Liver (tissue), 8 donors: ENCODE measurements at regions not wholly inside any gene's neighbourhood (a gene's known extent, or its start where the extent isn't known, plus 50 kb on each side); places are given as distances from the start of the nearest gene placed in this dataset.

Source experiments
- DNase-seq: peaks from one replicate; pipeline ENCODE4 v3.0.0-alpha.2; 2017; ENCODE audit warnings: low spot score
- H3K27ac ChIP-seq, 2 donors: one replicate each; pipeline ENCODE4 v1.7.0; 2013; ENCODE audit warnings: inconsistent platforms in 2 of 2, low read length in 2 of 2, control low read depth in 1 of 2, low read depth in 1 of 2, mild to moderate bottlenecking in 1 of 2
- H3K27me3 ChIP-seq, 4 donors: one replicate each; pipeline versions ENCODE4 v1.6.1 to v1.7.0; 2013; ENCODE audit warnings: low read length in 3 of 4, inconsistent platforms in 1 of 4, mild to moderate bottlenecking in 1 of 4, moderate library complexity in 1 of 4; ENCODE audit not compliant: control insufficient read depth in 4 of 4, insufficient read depth in 4 of 4
- H3K36me3 ChIP-seq, 4 donors: one replicate each; pipeline versions ENCODE4 v1.6.1 to v1.7.0; 2013; ENCODE audit warnings: low read length in 3 of 4, mild to moderate bottlenecking in 3 of 4, low read depth in 1 of 4, moderate library complexity in 1 of 4; ENCODE audit not compliant: control insufficient read depth in 4 of 4, insufficient read depth in 3 of 4
- H3K4me1 ChIP-seq, 4 donors: one replicate each; pipeline versions ENCODE4 v1.6.1 to v1.7.0; 2013; ENCODE audit warnings: low read length in 3 of 4, mild to moderate bottlenecking in 3 of 4, moderate library complexity in 1 of 4; ENCODE audit not compliant: control insufficient read depth in 4 of 4, insufficient read depth in 4 of 4
- H3K4me3 ChIP-seq, 3 donors: one replicate each; pipeline versions ENCODE4 v1.6.1 to v1.7.0; 2013; ENCODE audit warnings: low read length in 3 of 3, control low read depth in 1 of 3, low read depth in 1 of 3, mild to moderate bottlenecking in 1 of 3
- H3K9ac ChIP-seq, 2 donors: one replicate each; pipeline ENCODE4 v1.7.0; 2013; ENCODE audit warnings: low read length in 2 of 2, mild to moderate bottlenecking in 2 of 2, moderate library complexity in 2 of 2, control low read depth in 1 of 2, low read depth in 1 of 2
- H3K9me3 ChIP-seq, 4 donors: one replicate each; pipeline versions ENCODE4 v1.6.1 to v1.7.0; 2013; ENCODE audit warnings: low read length in 3 of 4; ENCODE audit not compliant: control insufficient read depth in 4 of 4
- EGR1 ChIP-seq, 2 donors: IDR thresholded peaks; 2 replicates each; pipeline ENCODE4 v1.6.1; 2016 to 2018; ENCODE audit warnings: antibody characterized with exemption in 2 of 2, low read depth in 2 of 2
- FOXA1 ChIP-seq: IDR thresholded peaks from 2 replicates; pipeline ENCODE4 v1.6.1; 2016; ENCODE audit warnings: antibody characterized with exemption
- FOXA2 ChIP-seq: IDR thresholded peaks from 2 replicates; pipeline ENCODE4 v1.6.1; 2016; ENCODE audit warnings: antibody characterized with exemption
- GABPA ChIP-seq, 2 donors: IDR thresholded peaks in 1 of 2; conservative IDR thresholded peaks in 1 of 2; 2 replicates each; pipeline ENCODE4 v1.6.1; 2016; ENCODE audit warnings: antibody characterized with exemption in 2 of 2, mild to moderate bottlenecking in 1 of 2, moderate library complexity in 1 of 2
- HNF4G ChIP-seq: IDR thresholded peaks from 2 replicates; pipeline ENCODE4 v1.6.1; 2016; ENCODE audit warnings: antibody characterized with exemption
- JUND ChIP-seq, 2 donors: IDR thresholded peaks; 2 replicates each; pipeline ENCODE4 v1.6.1; 2016; ENCODE audit warnings: antibody characterized with exemption in 2 of 2
- NR2F2 ChIP-seq: IDR thresholded peaks from 2 replicates; pipeline ENCODE4 v1.6.1; 2016; ENCODE audit warnings: antibody characterized with exemption
- RAD21 ChIP-seq, 2 donors: IDR thresholded peaks; 2 replicates each; pipeline ENCODE4 v1.6.1; 2016; ENCODE audit warnings: antibody characterized with exemption in 2 of 2, mild to moderate bottlenecking in 2 of 2
- RXRA ChIP-seq, 2 donors: IDR thresholded peaks; 2 replicates each; pipeline ENCODE4 v1.6.1; 2017 to 2018; ENCODE audit warnings: antibody characterized with exemption in 2 of 2, mild to moderate bottlenecking in 1 of 2
- SP1 ChIP-seq: IDR thresholded peaks from 2 replicates; pipeline ENCODE4 v1.6.1; 2018; ENCODE audit warnings: antibody characterized with exemption, mild to moderate bottlenecking
- TAF1 ChIP-seq: conservative IDR thresholded peaks from 2 replicates; pipeline ENCODE4 v1.6.1; 2016; ENCODE audit warnings: antibody characterized with exemption, mild to moderate bottlenecking
- YY1 ChIP-seq: IDR thresholded peaks from 2 replicates; pipeline ENCODE4 v1.6.1; 2016; ENCODE audit warnings: antibody characterized with exemption, mild to moderate bottlenecking
- WGBS: extraction: QIAGEN DNeasy Blood & Tissue Kit; methylation state at CpG from one replicate; pipeline ENCODE4 v1.1.7; 2013; 5-methylcytosine and 5-hydroxymethylcytosine counted together
- TF ChIP-seq, protein P1 (sequence below): IDR thresholded peaks from 2 replicates; pipeline ENCODE4 v1.6.1; 2016; ENCODE audit warnings: antibody characterized with exemption
- TF ChIP-seq, protein P2 (sequence below): IDR thresholded peaks from 2 replicates; pipeline ENCODE4 v1.6.1; 2016; ENCODE audit warnings: antibody characterized with exemption
- TF ChIP-seq, protein P3 (sequence below): fragments of 150-350 bp; IDR thresholded peaks from 2 replicates; pipeline ENCODE4 v1.5.1; 2017; ENCODE audit warnings: improper control_type of control experiment, low read depth, low read length; ENCODE audit not compliant: missing input control
- TF ChIP-seq, protein P4 (sequence below): IDR thresholded peaks from 2 replicates; pipeline ENCODE4 v1.6.1; 2016; ENCODE audit warnings: antibody characterized with exemption, mild to moderate bottlenecking
- TF ChIP-seq, protein P5 (sequence below): IDR thresholded peaks from 2 replicates; pipeline ENCODE4 v1.6.1; 2016; ENCODE audit warnings: antibody characterized with exemption
- donor health status: healthy.
- donor health status: healthy.
- donor health status: healthy.
- donor health status: healthy.
- donor health status: healthy.

DNA sequence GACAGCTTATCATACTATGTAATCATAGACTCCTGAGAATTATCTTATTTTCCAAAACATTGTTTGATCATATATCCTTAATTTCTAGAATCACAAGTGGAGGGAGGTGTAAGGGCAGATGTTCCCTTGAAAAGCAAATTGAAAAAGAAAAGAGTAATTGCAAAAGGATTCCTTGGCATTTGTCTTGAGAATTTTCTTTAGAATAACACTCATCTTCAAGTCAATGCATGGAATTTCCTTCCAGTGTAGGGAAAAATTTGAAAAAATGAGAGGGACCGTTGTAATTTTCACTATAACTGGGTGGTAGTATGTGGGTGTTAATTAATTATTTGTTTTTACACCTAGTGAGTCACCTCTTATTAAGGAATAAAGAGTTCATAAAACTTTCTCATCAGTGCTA, 724.6 kb upstream of the ADAMTS5 start:
- DNase-seq = no peak
- peaks cover 0 to 3% (median 0%) of the 10 kb centered on the region in 4 donors for H3K27me3 ChIP-seq
- no peaks in the 10 kb centered on the region for H3K9me3 ChIP-seq
- no peak overlapping the region for H3K27ac ChIP-seq
- H3K4me1 ChIP-seq = no peaks in the 10 kb centered on the region
- WGBS = 30% methylated on average over 1 of the region's 1 CpG
- TF ChIP-seq HNF4G (no peak), EGR1 (IDR thresholded peaks at IDR 0.05; ENCODE audit: low read depth in 2 of 2) (no peak), RXRA (IDR thresholded peaks at IDR 0.05) (no peak), SP1 (no peak), TAF1 (no peak)
- TF ChIP-seq, protein P1, sequence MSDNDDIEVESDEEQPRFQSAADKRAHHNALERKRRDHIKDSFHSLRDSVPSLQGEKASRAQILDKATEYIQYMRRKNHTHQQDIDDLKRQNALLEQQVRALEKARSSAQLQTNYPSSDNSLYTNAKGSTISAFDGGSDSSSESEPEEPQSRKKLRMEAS = no peak
- TF ChIP-seq, protein P2, sequence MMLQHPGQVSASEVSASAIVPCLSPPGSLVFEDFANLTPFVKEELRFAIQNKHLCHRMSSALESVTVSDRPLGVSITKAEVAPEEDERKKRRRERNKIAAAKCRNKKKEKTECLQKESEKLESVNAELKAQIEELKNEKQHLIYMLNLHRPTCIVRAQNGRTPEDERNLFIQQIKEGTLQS = no peak
- H3K4me3 ChIP-seq = no peak overlapping the region
- no peaks in the 10 kb centered on the region for H3K36me3 ChIP-seq
- H3K9ac ChIP-seq = no peak overlapping the region

DNA sequence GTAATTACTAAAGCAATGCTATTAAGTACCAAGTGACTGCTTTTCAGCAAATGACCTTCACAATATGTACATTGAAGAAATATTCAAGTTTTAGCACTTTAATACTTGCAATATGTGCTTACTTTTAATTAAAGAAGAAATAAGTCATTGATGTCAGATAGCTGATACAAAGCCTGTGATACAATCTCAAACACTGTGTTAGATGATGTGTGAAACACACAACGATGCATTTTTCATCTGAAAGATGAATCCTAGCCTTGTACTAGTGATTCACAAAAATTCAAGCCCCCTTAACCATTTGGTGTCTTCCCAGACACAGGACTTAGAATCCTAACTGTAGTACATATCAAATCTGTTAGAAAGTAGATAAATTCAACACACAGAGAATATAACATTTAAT, 724.1 kb upstream of the ADAMTS5 start:
- Histone ChIP-seq H3K27me3 (peaks cover 0 to 3% (median 0%) of the 10 kb centered on the region in 4 donors), H3K4me3 (no peak overlapping the region), H3K36me3 (no peaks in the 10 kb centered on the region), H3K9me3 (no peaks in the 10 kb centered on the region), H3K27ac (no peak overlapping the region), H3K9ac (no peak overlapping the region), H3K4me1 (no peaks in the 10 kb centered on the region)
- no peak for TF ChIP-seq JUND (IDR thresholded peaks at IDR 0.05)
- WGBS = 44% methylated on average over 1 of the region's 1 CpG
- no peak for DNase-seq

DNA sequence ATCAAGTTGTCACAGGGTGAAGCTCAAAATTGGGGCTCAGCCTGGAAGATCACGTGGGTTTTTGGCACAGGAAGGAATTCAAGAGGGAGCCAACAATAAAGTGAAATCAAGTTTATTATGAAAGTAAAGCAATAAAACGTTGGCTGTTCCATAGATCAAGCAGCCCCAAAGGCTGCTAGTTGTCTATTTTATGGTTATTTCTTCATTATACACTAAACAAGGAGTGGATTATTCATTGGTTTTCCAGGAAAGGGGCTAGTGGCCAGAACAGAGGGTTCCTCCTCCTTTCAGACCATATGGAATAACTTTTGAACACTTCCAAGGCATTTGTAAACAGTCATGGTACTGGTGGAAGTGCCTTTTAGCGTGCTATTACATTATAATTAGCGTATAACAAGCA, 723.5 kb upstream of the ADAMTS5 start:
- no peak overlapping the region for H3K9ac ChIP-seq
- H3K36me3 ChIP-seq = no peaks in the 10 kb centered on the region
- no peak for DNase-seq
- 53% methylated on average over 4 of the region's 4 CpGs for WGBS
- peaks cover 0 to 3% (median 0%) of the 10 kb centered on the region in 4 donors for H3K27me3 ChIP-seq
- H3K4me1 ChIP-seq = no peaks in the 10 kb centered on the region
- H3K4me3 ChIP-seq = no peak overlapping the region
- H3K27ac ChIP-seq = no peak overlapping the region
- H3K9me3 ChIP-seq = no peaks in the 10 kb centered on the region
- TF ChIP-seq, protein P2 = no peak
- TF ChIP-seq, protein P3, sequence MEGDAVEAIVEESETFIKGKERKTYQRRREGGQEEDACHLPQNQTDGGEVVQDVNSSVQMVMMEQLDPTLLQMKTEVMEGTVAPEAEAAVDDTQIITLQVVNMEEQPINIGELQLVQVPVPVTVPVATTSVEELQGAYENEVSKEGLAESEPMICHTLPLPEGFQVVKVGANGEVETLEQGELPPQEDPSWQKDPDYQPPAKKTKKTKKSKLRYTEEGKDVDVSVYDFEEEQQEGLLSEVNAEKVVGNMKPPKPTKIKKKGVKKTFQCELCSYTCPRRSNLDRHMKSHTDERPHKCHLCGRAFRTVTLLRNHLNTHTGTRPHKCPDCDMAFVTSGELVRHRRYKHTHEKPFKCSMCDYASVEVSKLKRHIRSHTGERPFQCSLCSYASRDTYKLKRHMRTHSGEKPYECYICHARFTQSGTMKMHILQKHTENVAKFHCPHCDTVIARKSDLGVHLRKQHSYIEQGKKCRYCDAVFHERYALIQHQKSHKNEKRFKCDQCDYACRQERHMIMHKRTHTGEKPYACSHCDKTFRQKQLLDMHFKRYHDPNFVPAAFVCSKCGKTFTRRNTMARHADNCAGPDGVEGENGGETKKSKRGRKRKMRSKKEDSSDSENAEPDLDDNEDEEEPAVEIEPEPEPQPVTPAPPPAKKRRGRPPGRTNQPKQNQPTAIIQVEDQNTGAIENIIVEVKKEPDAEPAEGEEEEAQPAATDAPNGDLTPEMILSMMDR = no peak
- TF ChIP-seq JUND (IDR thresholded peaks at IDR 0.05) = no peak
- TF ChIP-seq FOXA2 = no peak
- no peak for TF ChIP-seq NR2F2
- TF ChIP-seq FOXA1 = no peak
- TF ChIP-seq YY1 = no peak
- TF ChIP-seq SP1 = no peak

DNA sequence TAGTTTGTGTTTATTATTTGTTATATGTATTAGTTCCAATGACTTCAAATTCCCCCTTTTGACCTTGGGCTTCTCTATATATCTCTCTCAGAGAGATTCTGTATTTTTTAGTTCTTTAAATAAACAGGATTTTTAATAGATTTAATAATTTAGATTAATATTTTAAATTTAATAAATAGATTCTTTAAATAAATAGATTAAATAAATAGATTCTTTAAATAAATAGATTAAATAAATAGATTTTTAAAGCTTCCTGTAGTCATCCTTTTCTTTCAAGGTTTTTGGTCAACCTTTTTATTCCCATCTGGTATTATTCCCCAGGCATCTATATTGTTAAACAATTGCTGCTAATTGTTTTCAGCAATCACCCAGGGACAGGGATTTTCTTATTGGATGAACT, 721.9 kb upstream of the ADAMTS5 start:
- Histone ChIP-seq H3K9ac (no peak overlapping the region), H3K4me1 (no peaks in the 10 kb centered on the region), H3K36me3 (no peaks in the 10 kb centered on the region), H3K4me3 (no peak overlapping the region), H3K9me3 (no peaks in the 10 kb centered on the region), H3K27ac (no peak overlapping the region), H3K27me3 (no peaks in the 10 kb centered on the region)
- no peak for DNase-seq
- TF ChIP-seq GABPA (IDR thresholded peaks at IDR 0.05 in 1 of 2, conservative IDR thresholded peaks at IDR 0.05 in 1 of 2) (no peak), EGR1 (IDR thresholded peaks at IDR 0.05; ENCODE audit: low read depth in 2 of 2) (no peak), RXRA (IDR thresholded peaks at IDR 0.05) (no peak), FOXA1 (no peak), RAD21 (IDR thresholded peaks at IDR 0.05) (no peak)
- TF ChIP-seq, protein P1 = no peak
- TF ChIP-seq, protein P4, sequence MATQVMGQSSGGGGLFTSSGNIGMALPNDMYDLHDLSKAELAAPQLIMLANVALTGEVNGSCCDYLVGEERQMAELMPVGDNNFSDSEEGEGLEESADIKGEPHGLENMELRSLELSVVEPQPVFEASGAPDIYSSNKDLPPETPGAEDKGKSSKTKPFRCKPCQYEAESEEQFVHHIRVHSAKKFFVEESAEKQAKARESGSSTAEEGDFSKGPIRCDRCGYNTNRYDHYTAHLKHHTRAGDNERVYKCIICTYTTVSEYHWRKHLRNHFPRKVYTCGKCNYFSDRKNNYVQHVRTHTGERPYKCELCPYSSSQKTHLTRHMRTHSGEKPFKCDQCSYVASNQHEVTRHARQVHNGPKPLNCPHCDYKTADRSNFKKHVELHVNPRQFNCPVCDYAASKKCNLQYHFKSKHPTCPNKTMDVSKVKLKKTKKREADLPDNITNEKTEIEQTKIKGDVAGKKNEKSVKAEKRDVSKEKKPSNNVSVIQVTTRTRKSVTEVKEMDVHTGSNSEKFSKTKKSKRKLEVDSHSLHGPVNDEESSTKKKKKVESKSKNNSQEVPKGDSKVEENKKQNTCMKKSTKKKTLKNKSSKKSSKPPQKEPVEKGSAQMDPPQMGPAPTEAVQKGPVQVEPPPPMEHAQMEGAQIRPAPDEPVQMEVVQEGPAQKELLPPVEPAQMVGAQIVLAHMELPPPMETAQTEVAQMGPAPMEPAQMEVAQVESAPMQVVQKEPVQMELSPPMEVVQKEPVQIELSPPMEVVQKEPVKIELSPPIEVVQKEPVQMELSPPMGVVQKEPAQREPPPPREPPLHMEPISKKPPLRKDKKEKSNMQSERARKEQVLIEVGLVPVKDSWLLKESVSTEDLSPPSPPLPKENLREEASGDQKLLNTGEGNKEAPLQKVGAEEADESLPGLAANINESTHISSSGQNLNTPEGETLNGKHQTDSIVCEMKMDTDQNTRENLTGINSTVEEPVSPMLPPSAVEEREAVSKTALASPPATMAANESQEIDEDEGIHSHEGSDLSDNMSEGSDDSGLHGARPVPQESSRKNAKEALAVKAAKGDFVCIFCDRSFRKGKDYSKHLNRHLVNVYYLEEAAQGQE = no peak
- TF ChIP-seq, protein P5, sequence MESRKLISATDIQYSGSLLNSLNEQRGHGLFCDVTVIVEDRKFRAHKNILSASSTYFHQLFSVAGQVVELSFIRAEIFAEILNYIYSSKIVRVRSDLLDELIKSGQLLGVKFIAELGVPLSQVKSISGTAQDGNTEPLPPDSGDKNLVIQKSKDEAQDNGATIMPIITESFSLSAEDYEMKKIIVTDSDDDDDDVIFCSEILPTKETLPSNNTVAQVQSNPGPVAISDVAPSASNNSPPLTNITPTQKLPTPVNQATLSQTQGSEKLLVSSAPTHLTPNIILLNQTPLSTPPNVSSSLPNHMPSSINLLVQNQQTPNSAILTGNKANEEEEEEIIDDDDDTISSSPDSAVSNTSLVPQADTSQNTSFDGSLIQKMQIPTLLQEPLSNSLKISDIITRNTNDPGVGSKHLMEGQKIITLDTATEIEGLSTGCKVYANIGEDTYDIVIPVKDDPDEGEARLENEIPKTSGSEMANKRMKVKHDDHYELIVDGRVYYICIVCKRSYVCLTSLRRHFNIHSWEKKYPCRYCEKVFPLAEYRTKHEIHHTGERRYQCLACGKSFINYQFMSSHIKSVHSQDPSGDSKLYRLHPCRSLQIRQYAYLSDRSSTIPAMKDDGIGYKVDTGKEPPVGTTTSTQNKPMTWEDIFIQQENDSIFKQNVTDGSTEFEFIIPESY = no peak
